ENCODE measurements at regions not wholly inside any gene's neighbourhood (a gene's known extent, or its start where the extent isn't known, plus 50 kb on each side); places are given as distances from the start of the nearest gene placed in this dataset.

DNA sequence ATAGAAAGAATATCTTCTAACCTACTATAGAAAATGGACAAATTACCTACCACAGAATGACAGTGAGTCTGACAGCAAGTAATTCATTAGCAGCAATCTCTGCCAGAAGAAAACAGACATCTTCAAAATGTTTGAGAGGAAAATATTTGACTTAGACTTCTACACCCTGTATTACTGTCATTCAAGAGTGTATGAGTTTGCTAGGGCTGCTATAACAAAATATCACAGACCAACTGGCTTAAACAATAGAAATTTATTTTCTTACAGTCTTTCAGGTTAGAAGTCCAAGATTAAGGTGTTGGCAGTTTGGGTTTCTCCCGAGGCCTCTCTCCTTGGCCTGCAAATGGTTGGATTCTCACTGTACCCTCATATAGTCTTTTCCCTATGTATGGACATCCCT is 52.9 kb upstream of the FGGY start:
- no peak overlapping the region for H3K27ac ChIP-seq
- H3K27me3 ChIP-seq, result no peaks in the 10 kb centered on the region
- DNase-seq, result no peak
- intact Hi-C loops (cut with DNase I), result no loop called here
- no peaks in the 10 kb centered on the region for H3K4me1 ChIP-seq
- TF ChIP-seq POLR2A (IDR thresholded peaks at IDR 0.05), result no peak
- TF ChIP-seq, protein P1, sequence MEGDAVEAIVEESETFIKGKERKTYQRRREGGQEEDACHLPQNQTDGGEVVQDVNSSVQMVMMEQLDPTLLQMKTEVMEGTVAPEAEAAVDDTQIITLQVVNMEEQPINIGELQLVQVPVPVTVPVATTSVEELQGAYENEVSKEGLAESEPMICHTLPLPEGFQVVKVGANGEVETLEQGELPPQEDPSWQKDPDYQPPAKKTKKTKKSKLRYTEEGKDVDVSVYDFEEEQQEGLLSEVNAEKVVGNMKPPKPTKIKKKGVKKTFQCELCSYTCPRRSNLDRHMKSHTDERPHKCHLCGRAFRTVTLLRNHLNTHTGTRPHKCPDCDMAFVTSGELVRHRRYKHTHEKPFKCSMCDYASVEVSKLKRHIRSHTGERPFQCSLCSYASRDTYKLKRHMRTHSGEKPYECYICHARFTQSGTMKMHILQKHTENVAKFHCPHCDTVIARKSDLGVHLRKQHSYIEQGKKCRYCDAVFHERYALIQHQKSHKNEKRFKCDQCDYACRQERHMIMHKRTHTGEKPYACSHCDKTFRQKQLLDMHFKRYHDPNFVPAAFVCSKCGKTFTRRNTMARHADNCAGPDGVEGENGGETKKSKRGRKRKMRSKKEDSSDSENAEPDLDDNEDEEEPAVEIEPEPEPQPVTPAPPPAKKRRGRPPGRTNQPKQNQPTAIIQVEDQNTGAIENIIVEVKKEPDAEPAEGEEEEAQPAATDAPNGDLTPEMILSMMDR (IDR thresholded peaks at IDR 0.05), result no peak
- 94 to 95% methylated on average over 1 of the region's 1 CpG for WGBS, 2 donors
- no peaks in the 10 kb centered on the region for H3K9me3 ChIP-seq
- H3K4me3 ChIP-seq, result no peak overlapping the region
- H3K36me3 ChIP-seq, result no peaks in the 10 kb centered on the region

DNA sequence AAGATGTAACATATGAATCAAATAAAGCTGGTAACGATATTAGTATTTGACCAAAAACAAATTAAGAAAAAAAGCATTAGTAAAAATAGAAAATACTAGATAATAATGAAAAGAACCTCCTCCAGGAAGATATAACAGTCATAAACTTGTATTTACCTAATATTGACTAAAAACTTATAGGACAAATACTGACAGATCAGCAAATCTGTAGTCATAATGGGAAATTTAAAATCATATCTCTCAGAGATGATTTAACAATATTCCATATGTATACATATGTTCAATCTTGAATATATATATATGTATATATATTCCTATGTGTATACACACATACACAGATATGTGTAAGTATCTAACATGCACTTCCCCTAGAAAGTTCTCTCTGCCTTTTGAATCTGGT is 52.0 kb upstream of the FGGY start:
- intact Hi-C loops (cut with DNase I), result no loop called here
- Histone ChIP-seq H3K4me1 (peaks cover 0 to 7% (median under 1%) of the 10 kb centered on the region in 3 donors), H3K27me3 (no peaks in the 10 kb centered on the region), H3K4me3 (no peak overlapping the region), H3K36me3 (no peaks in the 10 kb centered on the region), H3K27ac (no peak overlapping the region), H3K9me3 (no peaks in the 10 kb centered on the region)
- no peak for DNase-seq
- 81 to 100% methylated on average over 1 of the region's 1 CpG for WGBS, 2 donors
- no peak for TF ChIP-seq POLR2A (IDR thresholded peaks at IDR 0.05)
- TF ChIP-seq, protein P1 (IDR thresholded peaks at IDR 0.05), result no peak
